ENCODE measurements at regions not wholly inside any gene's neighbourhood (a gene's known extent, or its start where the extent isn't known, plus 50 kb on each side); places are given as distances from the start of the nearest gene placed in this dataset.
"Not testable (repeated sequence)": the region's sequence is repeated elsewhere in the genome, so short reads cannot be mapped to it uniquely, and the experiment has no call there.

GRCh38 chr2:172261292-172261691 lies 158.6 kb upstream of the DLX2 start:
- DNase-seq: no peak

GRCh38 chr2:172262486-172262885 lies 159.8 kb upstream of the DLX2 start:
- DNase-seq: no peak

GRCh38 chr2:172264820-172265219 lies 162.1 kb upstream of the DLX2 start:
- DNase-seq: not testable (repeated sequence)

- DNase-seq: not testable (repeated sequence)
Observed at GRCh38 chr2:172269507-172270244, 157.7 kb upstream of the ITGA6 start.

- DNase-seq: no peak
Observed at GRCh38 chr2:172270278-172271079, 156.9 kb upstream of the ITGA6 start.

- DNase-seq: no peak
Observed at GRCh38 chr2:172273910-172274571, 153.3 kb upstream of the ITGA6 start.

GRCh38 chr2:172275239-172275638 lies 152.1 kb upstream of the ITGA6 start:
- DNase-seq: no peak

- DNase-seq: no peak
Observed at GRCh38 chr2:172276961-172277360, 150.4 kb upstream of the ITGA6 start.

- DNase-seq: no peak
Observed at GRCh38 chr2:172278667-172279066, 148.7 kb upstream of the ITGA6 start.

GRCh38 chr2:172279214-172279613 lies 148.2 kb upstream of the ITGA6 start:
- no peak for DNase-seq

- no peak for DNase-seq
Observed at GRCh38 chr2:172279813-172280212, 147.6 kb upstream of the ITGA6 start.

- DNase-seq: no peak
Observed at GRCh38 chr2:172280571-172281361, 146.6 kb upstream of the ITGA6 start.

GRCh38 chr2:172281648-172282570 lies 145.5 kb upstream of the ITGA6 start:
- no peak for DNase-seq

GRCh38 chr2:172282944-172283343 lies 144.4 kb upstream of the ITGA6 start:
- DNase-seq: no peak

- no peak for DNase-seq
Observed at GRCh38 chr2:172283476-172283875, 143.9 kb upstream of the ITGA6 start.

- no peak for DNase-seq
Observed at GRCh38 chr2:172284209-172284608, 143.2 kb upstream of the ITGA6 start.

- no peak for DNase-seq
Observed at GRCh38 chr2:172285010-172285621, 142.3 kb upstream of the ITGA6 start.

- no peak for DNase-seq
Observed at GRCh38 chr2:172285760-172286159, 141.6 kb upstream of the ITGA6 start.

- no peak for DNase-seq
Observed at GRCh38 chr2:172287190-172287589, 140.2 kb upstream of the ITGA6 start.

- no peak for DNase-seq
Observed at GRCh38 chr2:172287605-172288315, 139.6 kb upstream of the ITGA6 start.
